K562 (cell line): ENCODE measurements at regions not wholly inside any gene's neighbourhood (a gene's known extent, or its start where the extent isn't known, plus 50 kb on each side); places are given as distances from the start of the nearest gene placed in this dataset.

ENCODE experiments used
- ATAC-seq: fragments of 200-7000 bp; cut with Tn5 transposase; 3 replicates; pipeline ENCODE4 v1.9.1; 2020; ENCODE audit warnings: moderate library complexity
- BruUV-seq: library from RNA; stranded (reverse); fragments of 400-500 nt; replicated peaks from 2 replicates; lab custom pipeline; 2021; lab: Mats Ljungman, UMichigan
- CTCF ChIA-PET: fragments of 300-600 bp; formaldehyde crosslinking; extraction: SDS; loops from one replicate; lab custom pipeline; 2021; ENCODE audit warnings: low intra/inter-chr PET ratio; lab: Yijun Ruan, JAX
- POLR2A ChIA-PET: fragments of 300-600, 350-650 bp; sonication (Branson Sonifier 250); formaldehyde crosslinking; extraction: SDS; loops from one replicate; lab custom pipeline; 2021; ENCODE audit warnings: antibody characterized with exemption, inconsistent platforms; lab: Yijun Ruan, JAX
- DNase-seq, 4 experiments: peaks; one replicate each; pipeline versions ENCODE4 v3.0.0 to v3.0.0-alpha.2; 2011 to 2018; ENCODE audit warnings: low spot score in 3 of 4, mixed read lengths in 3 of 4; ENCODE audit errors: extremely low read depth in 1 of 4
- FAIRE-seq: peaks from 2 replicates; lab custom pipeline; 2011; peaks lifted over from hg19 to GRCh38; lab: Jason Lieb, UNC
- H2AFZ ChIP-seq: 2 replicates; pipeline ENCODE4 v1.6.0; 2011; ENCODE audit warnings: low read depth, low read length, control low read depth, inconsistent platforms
- H3K27ac ChIP-seq: fragments of 200-600 bp; 3 replicates; pipeline ENCODE4 v1.8.0; 2011; ENCODE audit warnings: low read depth, mild to moderate bottlenecking, control low read depth, inconsistent platforms, low read length, moderate library complexity, mixed read lengths; ENCODE audit errors: extremely low read depth
- H3K27me3 ChIP-seq, 2 experiments: fragments of 300-600 bp in 1 of 2; 2 replicates in 1 of 2; 3 replicates in 1 of 2; pipeline versions ENCODE4 v1.6.0 to v1.8.0; 2011; ENCODE audit warnings: inconsistent platforms in 2 of 2, low read length in 2 of 2, mild to moderate bottlenecking in 1 of 2, mixed read lengths in 1 of 2, moderate library complexity in 1 of 2; ENCODE audit not compliant: control insufficient read depth in 2 of 2, insufficient read depth in 2 of 2
- H3K36me3 ChIP-seq: fragments of 300-600 bp; 3 replicates; pipeline ENCODE4 v1.8.0; 2011; ENCODE audit warnings: mild to moderate bottlenecking, low read length, inconsistent platforms; ENCODE audit not compliant: control insufficient read depth, insufficient read depth
- H3K4me1 ChIP-seq, 2 experiments: fragments of 200-600 bp in 1 of 2; replicated peaks in 1 of 2; 2 replicates in 1 of 2; 3 replicates in 1 of 2; pipeline versions ENCODE4 v1.5.1 to v1.8.0; 2011; ENCODE audit warnings: inconsistent platforms in 2 of 2, low read length in 2 of 2, mild to moderate bottlenecking in 1 of 2, mixed read lengths in 1 of 2, moderate library complexity in 1 of 2; ENCODE audit not compliant: control insufficient read depth in 2 of 2, insufficient read depth in 2 of 2
- H3K4me2 ChIP-seq: 2 replicates; pipeline ENCODE4 v1.6.1; 2011; ENCODE audit warnings: low read length, control low read depth, inconsistent platforms, mixed read lengths; ENCODE audit not compliant: insufficient read depth
- H3K4me3 ChIP-seq: fragments of 200-600 bp; sonication (generic), shearing (Covaris generic); 2 replicates; pipeline ENCODE4 v1.5.1; 2016; ENCODE audit warnings: control low read depth, inconsistent platforms
- H3K79me2 ChIP-seq: fragments of 200-600 bp; 3 replicates; pipeline ENCODE4 v1.8.0; 2011; ENCODE audit warnings: low read length, inconsistent platforms; ENCODE audit not compliant: control insufficient read depth, insufficient read depth
- H3K9ac ChIP-seq, 2 experiments: 2 replicates each; pipeline versions ENCODE4 v1.6.0 to v1.6.1; 2011; ENCODE audit warnings: low read depth in 2 of 2, low read length in 2 of 2, control low read depth in 1 of 2, inconsistent platforms in 1 of 2, mild to moderate bottlenecking in 1 of 2, mixed read lengths in 1 of 2; ENCODE audit not compliant: insufficient read depth in 1 of 2
- H3K9me1 ChIP-seq: one replicate; pipeline ENCODE4 v1.6.0; 2011; ENCODE audit warnings: inconsistent platforms, mild to moderate bottlenecking, low read length, moderate library complexity; ENCODE audit not compliant: control insufficient read depth, insufficient read depth
- H3K9me3 ChIP-seq: replicated peaks from 2 replicates; pipeline ENCODE4 v1.5.1; 2011; ENCODE audit warnings: low read depth, low read length, inconsistent platforms; ENCODE audit not compliant: control insufficient read depth, insufficient read depth
- H4K20me1 ChIP-seq: replicated peaks from 2 replicates; pipeline ENCODE4 v1.6.1; 2011; ENCODE audit warnings: low read length, inconsistent platforms, mixed read lengths; ENCODE audit not compliant: control insufficient read depth, insufficient read depth
- CHD1 ChIP-seq: fragments of 200-600 bp; sonication (generic); IDR thresholded peaks from one replicate; pipeline ENCODE4 v1.6.1; 2012; ENCODE audit warnings: mild to moderate bottlenecking, moderate library complexity, low read length, inconsistent platforms
- MED1 ChIP-seq: sonication (generic); formaldehyde crosslinking; IDR thresholded peaks from 2 replicates; pipeline ENCODE4 v1.8.1; 2023; ENCODE audit warnings: missing genetic modification reagents, borderline replicate concordance
- SRF ChIP-seq, 2 experiments: fragments of 250-450, 450-650 bp in 1 of 2; sonication (Bioruptor Pico) in 1 of 2; sonication (generic) in 1 of 2; formaldehyde crosslinking; IDR thresholded peaks; 2 replicates each; pipeline versions ENCODE4 v1.5.0 to v1.5.1; 2020 to 2022; ENCODE audit warnings: mild to moderate bottlenecking in 1 of 2, missing genetic modification reagents in 1 of 2
- ZNF561 ChIP-seq: fragments of 450-650 bp; formaldehyde crosslinking; conservative IDR thresholded peaks from 2 replicates; pipeline ENCODE4 v1.4.0; 2020; ENCODE audit warnings: mild to moderate bottlenecking, moderate library complexity
- WGBS: fragments of 100-300 bp; shearing (Covaris generic); methylation state at CpG from one replicate; pipeline ENCODE4 v1.1.6; 2016; ENCODE audit warnings: low coverage, mixed read lengths; ENCODE audit not compliant: insufficient coverage; ENCODE audit errors: missing lambda C conversion rate; 5-methylcytosine and 5-hydroxymethylcytosine counted together
- in situ Hi-C: fragments of 300-500 bp; cut with MboI; formaldehyde crosslinking; loops from 4 replicates; pipeline ENCODE4 v1.15.0; 2018; ENCODE audit warnings: inconsistent platforms, mixed read lengths
- intact Hi-C: fragments of 100-400 bp; cut with micrococcal nuclease; formaldehyde crosslinking; loops from 2 replicates; pipeline ENCODE4 v1.14.2; 2022
- TF ChIP-seq, protein P1 (sequence below): fragments of 250-450 bp; sonication (Bioruptor Pico); IDR thresholded peaks from 2 replicates; pipeline ENCODE4 v1.5.0; 2022; ENCODE audit warnings: mild to moderate bottlenecking

DNA sequence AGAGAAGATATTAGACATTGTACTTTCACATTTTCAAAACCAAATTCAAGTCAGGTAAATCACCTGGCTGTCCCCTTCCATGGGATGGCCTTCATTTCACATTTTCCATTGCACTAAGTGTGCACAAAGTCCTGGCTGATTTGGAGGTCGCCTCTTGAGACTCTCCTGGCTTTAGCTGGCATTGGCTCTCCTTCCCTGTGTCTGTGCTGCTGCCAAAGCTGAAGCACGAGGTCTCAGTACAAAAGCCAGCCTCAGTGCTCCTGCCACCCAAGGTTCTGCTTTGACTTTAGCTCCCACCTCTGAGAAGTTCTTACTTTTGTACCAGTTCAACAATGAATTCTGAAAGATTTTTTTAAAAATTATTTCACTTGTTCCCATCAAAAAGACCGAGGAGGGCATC lies 289.2 kb upstream of the CNR1 start:
- Histone ChIP-seq H2AFZ (no peak overlapping the region), H3K9me1 (no peaks in the 10 kb centered on the region), H3K27me3 (no peaks in the 10 kb centered on the region), H3K27ac (no peak overlapping the region), H3K36me3 (no peaks in the 10 kb centered on the region), H3K9me3 (no peaks in the 10 kb centered on the region), H3K4me1 (no peaks in the 10 kb centered on the region), H4K20me1 (no peaks in the 10 kb centered on the region), H3K4me2 (no peak overlapping the region), H3K4me3 (no peak overlapping the region), H3K9ac (no peak overlapping the region), H3K79me2 (no peaks in the 10 kb centered on the region)
- POLR2A ChIA-PET: no interaction called here
- no peak for FAIRE-seq
- CTCF ChIA-PET: no interaction called here
- TF ChIP-seq, protein P1, sequence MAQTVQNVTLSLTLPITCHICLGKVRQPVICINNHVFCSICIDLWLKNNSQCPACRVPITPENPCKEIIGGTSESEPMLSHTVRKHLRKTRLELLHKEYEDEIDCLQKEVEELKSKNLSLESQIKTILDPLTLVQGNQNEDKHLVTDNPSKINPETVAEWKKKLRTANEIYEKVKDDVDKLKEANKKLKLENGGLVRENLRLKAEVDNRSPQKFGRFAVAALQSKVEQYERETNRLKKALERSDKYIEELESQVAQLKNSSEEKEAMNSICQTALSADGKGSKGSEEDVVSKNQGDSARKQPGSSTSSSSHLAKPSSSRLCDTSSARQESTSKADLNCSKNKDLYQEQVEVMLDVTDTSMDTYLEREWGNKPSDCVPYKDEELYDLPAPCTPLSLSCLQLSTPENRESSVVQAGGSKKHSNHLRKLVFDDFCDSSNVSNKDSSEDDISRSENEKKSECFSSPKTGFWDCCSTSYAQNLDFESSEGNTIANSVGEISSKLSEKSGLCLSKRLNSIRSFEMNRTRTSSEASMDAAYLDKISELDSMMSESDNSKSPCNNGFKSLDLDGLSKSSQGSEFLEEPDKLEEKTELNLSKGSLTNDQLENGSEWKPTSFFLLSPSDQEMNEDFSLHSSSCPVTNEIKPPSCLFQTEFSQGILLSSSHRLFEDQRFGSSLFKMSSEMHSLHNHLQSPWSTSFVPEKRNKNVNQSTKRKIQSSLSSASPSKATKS (CRISPR knock-in tag): no peak
- TF ChIP-seq ZNF561 (CRISPR knock-in tag) (no peak), SRF (CRISPR knock-in tag; IDR thresholded peaks at IDR 0.05) (no peak), MED1 (CRISPR knock-in tag) (no peak), CHD1 (no peak)
- intact Hi-C loops: no loop called here
- ATAC-seq: no peak
- in situ Hi-C loops: no loop called here
- WGBS: 0% methylated on average over 3 of the region's 3 CpGs
- BruUV-seq: no TSS peak
- DNase-seq: no peak
